ENCODE measurements at regions not wholly inside any gene's neighbourhood (a gene's known extent, or its start where the extent isn't known, plus 50 kb on each side); places are given as distances from the start of the nearest gene placed in this dataset.

GRCh38 chr14:100439781-100440180 is 116.6 kb downstream of the SLC25A47 start:
- H3K4me1 Mint-ChIP-seq, result peaks cover 27% of the 10 kb centered on the region
- no peaks in the 10 kb centered on the region for H3K27me3 Mint-ChIP-seq
- H3K27ac Mint-ChIP-seq, result no peak overlapping the region
- POLR2A ChIA-PET, result no interaction called here
- DNase-seq, result no peak
- H3K9me3 Mint-ChIP-seq, result no peaks in the 10 kb centered on the region
- no peaks in the 10 kb centered on the region for H3K36me3 Mint-ChIP-seq (ENCODE audit: low read depth)
- CTCF ChIA-PET, result interaction anchor here (0.7 to 5.7 kb wide), 6 partner anchors 13 to 213 kb away, joined by 4 to 42 read pairs (median 8); no protein-coding TSS in a partner anchor
- no peak overlapping the region for H3K4me3 Mint-ChIP-seq

GRCh38 chr14:100440207-100440631 is 117.1 kb downstream of the SLC25A47 start:
- POLR2A ChIA-PET, result interaction anchor here (0.6 kb wide), 1 partner anchor 22 kb away, joined by 3 read pairs; no protein-coding TSS in a partner anchor
- peak; percentile 38 for DNase-seq
- no peaks in the 10 kb centered on the region for H3K27me3 Mint-ChIP-seq
- CTCF ChIA-PET, result interaction anchor here (1.2 to 5.7 kb wide), 5 partner anchors 13 to 213 kb away, joined by 6 to 42 read pairs (median 10); no protein-coding TSS in a partner anchor
- no peak overlapping the region for H3K4me3 Mint-ChIP-seq
- peaks cover 26% of the 10 kb centered on the region for H3K4me1 Mint-ChIP-seq
- H3K36me3 Mint-ChIP-seq (ENCODE audit: low read depth), result no peaks in the 10 kb centered on the region
- no peak overlapping the region for H3K27ac Mint-ChIP-seq
- H3K9me3 Mint-ChIP-seq, result no peaks in the 10 kb centered on the region

- ChIA-PET CTCF (interaction anchor here (1.2 to 5.7 kb wide), 5 partner anchors 14 to 212 kb away, joined by 6 to 42 read pairs (median 10); no protein-coding TSS in a partner anchor), POLR2A (interaction anchor here (0.6 kb wide), 1 partner anchor 23 kb away, joined by 3 read pairs; no protein-coding TSS in a partner anchor)
- no peak for DNase-seq
- no peak overlapping the region for H3K27ac Mint-ChIP-seq
- no peak overlapping the region for H3K4me3 Mint-ChIP-seq
- H3K36me3 Mint-ChIP-seq (ENCODE audit: low read depth), result no peaks in the 10 kb centered on the region
- H3K9me3 Mint-ChIP-seq, result no peaks in the 10 kb centered on the region
- H3K4me1 Mint-ChIP-seq, result peaks cover 26% of the 10 kb centered on the region
- H3K27me3 Mint-ChIP-seq, result no peaks in the 10 kb centered on the region
Measured at GRCh38 chr14:100440758-100441203, 117.6 kb downstream of the SLC25A47 start.

GRCh38 chr14:100441271-100441947 is 118.3 kb downstream of the SLC25A47 start:
- no peak overlapping the region for H3K27ac Mint-ChIP-seq

GRCh38 chr14:100442036-100442435 is 118.9 kb downstream of the SLC25A47 start:
- CTCF ChIA-PET, result interaction anchor here (1.3 to 5.7 kb wide), 2 partner anchors 34 to 204 kb away, joined by 3 to 42 read pairs; no protein-coding TSS in a partner anchor

More at GRCh38 chr14:100441271-100441947, 118.3 kb downstream of the SLC25A47 start:
- Mint-ChIP-seq H3K4me1 (peaks cover 26% of the 10 kb centered on the region), H3K4me3 (no peak overlapping the region), H3K27me3 (no peaks in the 10 kb centered on the region), H3K36me3 (ENCODE audit: low read depth) (no peaks in the 10 kb centered on the region), H3K9me3 (no peaks in the 10 kb centered on the region)
- DNase-seq, result no peak
- CTCF ChIA-PET, result interaction anchor here (2.9 to 5.7 kb wide), 3 partner anchors 57 to 211 kb away, joined by 10 to 42 read pairs (median 21); no protein-coding TSS in a partner anchor
- POLR2A ChIA-PET, result no interaction called here

GRCh38 chr14:100442498-100443490 is 119.7 kb downstream of the SLC25A47 start:
- H3K36me3 Mint-ChIP-seq (ENCODE audit: low read depth), result no peaks in the 10 kb centered on the region
- no peaks in the 10 kb centered on the region for H3K27me3 Mint-ChIP-seq
- ChIA-PET POLR2A (no interaction called here), CTCF (interaction anchor here (1.0 to 5.7 kb wide), 3 partner anchors 33 to 211 kb away, joined by 3 to 42 read pairs (median 3); no protein-coding TSS in a partner anchor)
- peaks cover 34% of the 10 kb centered on the region for H3K4me1 Mint-ChIP-seq
- H3K27ac Mint-ChIP-seq, result no peak overlapping the region
- no peaks in the 10 kb centered on the region for H3K9me3 Mint-ChIP-seq
- no peak overlapping the region for H3K4me3 Mint-ChIP-seq
- DNase-seq, result no peak

More at GRCh38 chr14:100442036-100442435, 118.9 kb downstream of the SLC25A47 start:
- no peaks in the 10 kb centered on the region for H3K9me3 Mint-ChIP-seq
- H3K4me1 Mint-ChIP-seq, result peaks cover 30% of the 10 kb centered on the region
- H3K27ac Mint-ChIP-seq, result no peak overlapping the region
- DNase-seq, result no peak
- POLR2A ChIA-PET, result no interaction called here
- H3K36me3 Mint-ChIP-seq (ENCODE audit: low read depth), result no peaks in the 10 kb centered on the region
- H3K4me3 Mint-ChIP-seq, result no peak overlapping the region
- H3K27me3 Mint-ChIP-seq, result no peaks in the 10 kb centered on the region

- Mint-ChIP-seq H3K36me3 (ENCODE audit: low read depth) (no peaks in the 10 kb centered on the region), H3K4me1 (peaks cover 34% of the 10 kb centered on the region), H3K9me3 (no peaks in the 10 kb centered on the region), H3K4me3 (no peak overlapping the region), H3K27me3 (no peaks in the 10 kb centered on the region), H3K27ac (no peak overlapping the region)
- no peak for DNase-seq
- ChIA-PET CTCF (interaction anchor here (1.0 to 5.7 kb wide), 3 partner anchors 33 to 211 kb away, joined by 3 to 42 read pairs (median 3); no protein-coding TSS in a partner anchor), POLR2A (no interaction called here)
Measured at GRCh38 chr14:100443603-100444002, 120.5 kb downstream of the SLC25A47 start.

GRCh38 chr14:100445436-100446088 is 122.4 kb downstream of the SLC25A47 start:
- ChIA-PET CTCF (no interaction called here), POLR2A (no interaction called here)
- H3K9me3 Mint-ChIP-seq, result no peaks in the 10 kb centered on the region
- H3K27me3 Mint-ChIP-seq, result no peaks in the 10 kb centered on the region
- DNase-seq, result no peak
- H3K27ac Mint-ChIP-seq, result no peak overlapping the region
- H3K4me3 Mint-ChIP-seq, result no peak overlapping the region
- peaks cover 29% of the 10 kb centered on the region for H3K4me1 Mint-ChIP-seq
- H3K36me3 Mint-ChIP-seq (ENCODE audit: low read depth), result no peaks in the 10 kb centered on the region

- DNase-seq, result no peak
- Mint-ChIP-seq H3K27ac (no peak overlapping the region), H3K9me3 (no peaks in the 10 kb centered on the region), H3K4me3 (no peak overlapping the region), H3K4me1 (peaks cover 20% of the 10 kb centered on the region), H3K36me3 (ENCODE audit: low read depth) (no peaks in the 10 kb centered on the region), H3K27me3 (no peaks in the 10 kb centered on the region)
- ChIA-PET CTCF (interaction anchor here (0.7 to 1.2 kb wide), 3 partner anchors 182 to 206 kb away, joined by 4 to 7 read pairs (median 4); no protein-coding TSS in a partner anchor), POLR2A (no interaction called here)
Measured at GRCh38 chr14:100446572-100446971, 123.4 kb downstream of the SLC25A47 start.

- H3K4me1 Mint-ChIP-seq, result peaks cover 9% of the 10 kb centered on the region
- no peak overlapping the region for H3K4me3 Mint-ChIP-seq
- H3K27ac Mint-ChIP-seq, result no peak overlapping the region
- ChIA-PET POLR2A (no interaction called here), CTCF (no interaction called here)
- H3K36me3 Mint-ChIP-seq (ENCODE audit: low read depth), result no peaks in the 10 kb centered on the region
- DNase-seq, result no peak
- H3K27me3 Mint-ChIP-seq, result no peaks in the 10 kb centered on the region
- H3K9me3 Mint-ChIP-seq, result no peaks in the 10 kb centered on the region
Measured at GRCh38 chr14:100448376-100448775, 125.2 kb downstream of the SLC25A47 start.

GRCh38 chr14:100449225-100449987 is 126.3 kb downstream of the SLC25A47 start:
- CTCF ChIA-PET, result no interaction called here
- peaks cover 9% of the 10 kb centered on the region for H3K4me1 Mint-ChIP-seq
- H3K27ac Mint-ChIP-seq, result no peak overlapping the region
- POLR2A ChIA-PET, result no interaction called here
- H3K4me3 Mint-ChIP-seq, result no peak overlapping the region
- no peaks in the 10 kb centered on the region for H3K9me3 Mint-ChIP-seq
- no peak for DNase-seq
- no peaks in the 10 kb centered on the region for H3K27me3 Mint-ChIP-seq
- no peaks in the 10 kb centered on the region for H3K36me3 Mint-ChIP-seq (ENCODE audit: low read depth)

- Mint-ChIP-seq H3K36me3 (ENCODE audit: low read depth) (no peaks in the 10 kb centered on the region), H3K9me3 (no peaks in the 10 kb centered on the region), H3K27ac (no peak overlapping the region), H3K27me3 (no peaks in the 10 kb centered on the region), H3K4me3 (no peak overlapping the region), H3K4me1 (peaks cover 9% of the 10 kb centered on the region)
- CTCF ChIA-PET, result no interaction called here
- POLR2A ChIA-PET, result no interaction called here
- no peak for DNase-seq
Measured at GRCh38 chr14:100450049-100450448, 126.9 kb downstream of the SLC25A47 start.
